ENCODE measurements at regions not wholly inside any gene's neighbourhood (a gene's known extent, or its start where the extent isn't known, plus 50 kb on each side); places are given as distances from the start of the nearest gene placed in this dataset.

GRCh38 chr18:30139631-30140287, 902.8 kb downstream of the DSC3 start:
- Mint-ChIP-seq H3K36me3 (ENCODE audit: low read depth) (no peaks in the 10 kb centered on the region), H3K27me3 (no peaks in the 10 kb centered on the region), H3K9me3 (peaks cover 17% of the 10 kb centered on the region), H3K27ac (no peak overlapping the region), H3K4me1 (ENCODE audit: low read depth) (no peaks in the 10 kb centered on the region), H3K4me3 (no peak overlapping the region)

GRCh38 chr18:30135938-30136337, 906.6 kb downstream of the DSC3 start:
- Mint-ChIP-seq H3K36me3 (ENCODE audit: low read depth) (no peaks in the 10 kb centered on the region), H3K9me3 (peaks cover 12% of the 10 kb centered on the region), H3K4me3 (no peak overlapping the region), H3K27me3 (no peaks in the 10 kb centered on the region), H3K27ac (no peak overlapping the region), H3K4me1 (ENCODE audit: low read depth) (no peaks in the 10 kb centered on the region)

- no peaks in the 10 kb centered on the region for H3K36me3 Mint-ChIP-seq (ENCODE audit: low read depth)
- no peak overlapping the region for H3K27ac Mint-ChIP-seq
- H3K9me3 Mint-ChIP-seq: peaks cover 11% of the 10 kb centered on the region
- no peak overlapping the region for H3K4me3 Mint-ChIP-seq
- no peaks in the 10 kb centered on the region for H3K4me1 Mint-ChIP-seq (ENCODE audit: low read depth)
- H3K27me3 Mint-ChIP-seq: no peaks in the 10 kb centered on the region
These were observed 908.5 kb downstream of the DSC3 start for GRCh38 chr18:30134020-30134419.

GRCh38 chr18:30132959-30133358, 909.6 kb downstream of the DSC3 start:
- H3K9me3 Mint-ChIP-seq: peaks cover 11% of the 10 kb centered on the region

GRCh38 chr18:30121397-30121796, 921.1 kb downstream of the DSC3 start:
- Mint-ChIP-seq H3K36me3 (ENCODE audit: low read depth) (no peaks in the 10 kb centered on the region), H3K27ac (no peak overlapping the region), H3K4me3 (no peak overlapping the region), H3K4me1 (ENCODE audit: low read depth) (no peaks in the 10 kb centered on the region), H3K27me3 (no peaks in the 10 kb centered on the region), H3K9me3 (peaks cover 4% of the 10 kb centered on the region)

More at GRCh38 chr18:30132959-30133358, 909.6 kb downstream of the DSC3 start:
- no peak overlapping the region for H3K4me3 Mint-ChIP-seq
- H3K27me3 Mint-ChIP-seq: no peaks in the 10 kb centered on the region
- no peak overlapping the region for H3K27ac Mint-ChIP-seq
- H3K36me3 Mint-ChIP-seq (ENCODE audit: low read depth): no peaks in the 10 kb centered on the region
- no peaks in the 10 kb centered on the region for H3K4me1 Mint-ChIP-seq (ENCODE audit: low read depth)

GRCh38 chr18:30113454-30113853, 929.1 kb downstream of the DSC3 start:
- Mint-ChIP-seq H3K27me3 (no peaks in the 10 kb centered on the region), H3K4me3 (no peak overlapping the region), H3K9me3 (no peaks in the 10 kb centered on the region), H3K36me3 (ENCODE audit: low read depth) (no peaks in the 10 kb centered on the region), H3K27ac (no peak overlapping the region), H3K4me1 (ENCODE audit: low read depth) (no peaks in the 10 kb centered on the region)

- Mint-ChIP-seq H3K27me3 (no peaks in the 10 kb centered on the region), H3K36me3 (ENCODE audit: low read depth) (no peaks in the 10 kb centered on the region), H3K9me3 (no peaks in the 10 kb centered on the region), H3K4me3 (no peak overlapping the region), H3K4me1 (ENCODE audit: low read depth) (no peaks in the 10 kb centered on the region), H3K27ac (no peak overlapping the region)
These were observed 936.2 kb downstream of the DSC3 start for GRCh38 chr18:30106356-30106755.

GRCh38 chr18:30103881-30104280, 938.7 kb downstream of the DSC3 start:
- no peak overlapping the region for H3K4me3 Mint-ChIP-seq
- no peaks in the 10 kb centered on the region for H3K36me3 Mint-ChIP-seq (ENCODE audit: low read depth)
- H3K4me1 Mint-ChIP-seq (ENCODE audit: low read depth): no peaks in the 10 kb centered on the region
- no peaks in the 10 kb centered on the region for H3K27me3 Mint-ChIP-seq
- H3K27ac Mint-ChIP-seq: no peak overlapping the region
- no peaks in the 10 kb centered on the region for H3K9me3 Mint-ChIP-seq

- Mint-ChIP-seq H3K9me3 (peaks cover 13% of the 10 kb centered on the region), H3K36me3 (ENCODE audit: low read depth) (no peaks in the 10 kb centered on the region), H3K27me3 (no peaks in the 10 kb centered on the region), H3K4me3 (no peak overlapping the region), H3K4me1 (ENCODE audit: low read depth) (no peaks in the 10 kb centered on the region), H3K27ac (no peak overlapping the region)
These were observed 945.7 kb downstream of the DSC3 start for GRCh38 chr18:30096796-30097195.

GRCh38 chr18:30094556-30094955, 948.0 kb downstream of the DSC3 start:
- Mint-ChIP-seq H3K27me3 (no peaks in the 10 kb centered on the region), H3K27ac (no peak overlapping the region), H3K9me3 (peaks cover 13% of the 10 kb centered on the region), H3K4me3 (no peak overlapping the region), H3K4me1 (ENCODE audit: low read depth) (no peaks in the 10 kb centered on the region), H3K36me3 (ENCODE audit: low read depth) (no peaks in the 10 kb centered on the region)

- Mint-ChIP-seq H3K36me3 (ENCODE audit: low read depth) (no peaks in the 10 kb centered on the region), H3K9me3 (peaks cover 9% of the 10 kb centered on the region), H3K4me1 (ENCODE audit: low read depth) (no peaks in the 10 kb centered on the region), H3K4me3 (no peak overlapping the region), H3K27me3 (no peaks in the 10 kb centered on the region), H3K27ac (no peak overlapping the region)
These were observed 949.2 kb downstream of the DSC3 start for GRCh38 chr18:30093376-30093775.

GRCh38 chr18:30088238-30089015, 954.1 kb downstream of the DSC3 start:
- Mint-ChIP-seq H3K27ac (no peak overlapping the region), H3K9me3 (peaks cover 5% of the 10 kb centered on the region), H3K36me3 (ENCODE audit: low read depth) (no peaks in the 10 kb centered on the region), H3K27me3 (no peaks in the 10 kb centered on the region), H3K4me3 (no peak overlapping the region), H3K4me1 (ENCODE audit: low read depth) (no peaks in the 10 kb centered on the region)

GRCh38 chr18:30086351-30086750, 956.2 kb downstream of the DSC3 start:
- H3K9me3 Mint-ChIP-seq: peaks cover 6% of the 10 kb centered on the region
- H3K27me3 Mint-ChIP-seq: no peaks in the 10 kb centered on the region
- no peak overlapping the region for H3K27ac Mint-ChIP-seq
- no peaks in the 10 kb centered on the region for H3K4me1 Mint-ChIP-seq (ENCODE audit: low read depth)
- H3K36me3 Mint-ChIP-seq (ENCODE audit: low read depth): no peaks in the 10 kb centered on the region
- no peak overlapping the region for H3K4me3 Mint-ChIP-seq

GRCh38 chr18:30081122-30081521, 961.4 kb downstream of the DSC3 start:
- Mint-ChIP-seq H3K4me1 (ENCODE audit: low read depth) (no peaks in the 10 kb centered on the region), H3K27ac (no peak overlapping the region), H3K36me3 (ENCODE audit: low read depth) (no peaks in the 10 kb centered on the region), H3K4me3 (no peak overlapping the region), H3K9me3 (peaks cover 27% of the 10 kb centered on the region), H3K27me3 (no peaks in the 10 kb centered on the region)

- Mint-ChIP-seq H3K27me3 (no peaks in the 10 kb centered on the region), H3K4me3 (no peak overlapping the region), H3K9me3 (peaks cover 20% of the 10 kb centered on the region), H3K36me3 (ENCODE audit: low read depth) (no peaks in the 10 kb centered on the region), H3K4me1 (ENCODE audit: low read depth) (no peaks in the 10 kb centered on the region), H3K27ac (no peak overlapping the region)
These were observed 969.7 kb downstream of the DSC3 start for GRCh38 chr18:30072609-30073385.
